Heart right ventricle (tissue), 16 donors: ENCODE measurements at regions not wholly inside any gene's neighbourhood (a gene's known extent, or its start where the extent isn't known, plus 50 kb on each side); places are given as distances from the start of the nearest gene placed in this dataset.

ENCODE experiments used
- ATAC-seq, 8 donors: fragments of 200-7000 bp; cut with Tn5 transposase; one replicate each; pipeline ENCODE4 v1.9.1; 2020; ENCODE audit warnings: mild to moderate bottlenecking in 8 of 8, moderate library complexity in 8 of 8, moderate number of reproducible peaks in 1 of 8
- DNase-seq, 2 donors: peaks; one replicate each; pipeline ENCODE4 v3.0.0-alpha.2; 2020
- H3K27ac ChIP-seq, 10 donors: fragments of 200-600 bp; sonication (generic) in 2 of 10; one replicate each; pipeline versions ENCODE4 v1.5.0 to v1.8.0; 2020 to 2022; ENCODE audit warnings: mild to moderate bottlenecking in 3 of 10
- H3K27me3 ChIP-seq, 7 donors: fragments of 200-600 bp; one replicate each; pipeline ENCODE4 v1.8.0; 2021 to 2022; ENCODE audit warnings: mild to moderate bottlenecking in 2 of 7
- H3K36me3 ChIP-seq, 9 donors: fragments of 200-600 bp; sonication (generic) in 1 of 9; one replicate each; pipeline versions ENCODE4 v1.5.0 to v1.8.0; 2020 to 2022; ENCODE audit warnings: mild to moderate bottlenecking in 2 of 9
- H3K4me1 ChIP-seq, 9 donors: fragments of 200-600 bp; sonication (generic) in 1 of 9; one replicate each; pipeline versions ENCODE4 v1.5.0 to v1.8.0; 2020 to 2022; ENCODE audit warnings: mild to moderate bottlenecking in 4 of 9
- H3K4me3 ChIP-seq, 10 donors: fragments of 200-600 bp; sonication (generic) in 2 of 10; one replicate each; pipeline versions ENCODE4 v1.5.0 to v1.8.0; 2020 to 2022; ENCODE audit warnings: mild to moderate bottlenecking in 7 of 10, moderate library complexity in 2 of 10
- H3K9me3 ChIP-seq, 11 donors: fragments of 200-600 bp in 10 of 11; sonication (generic) in 2 of 11; one replicate each; pipeline versions ENCODE4 v1.5.0 to v1.8.0; 2013 to 2022; ENCODE audit warnings: mild to moderate bottlenecking in 2 of 11, control low read depth in 1 of 11, moderate library complexity in 1 of 11
- CTCF ChIP-seq, 9 donors: fragments of 200-600 bp; sonication (generic) in 2 of 9; IDR thresholded peaks; one replicate each; pipeline versions ENCODE4 v1.5.0 to v1.8.0; 2021 to 2022; ENCODE audit warnings: antibody characterized with exemption in 9 of 9, mild to moderate bottlenecking in 5 of 9, moderate library complexity in 1 of 9
- WGBS, 2 donors: extraction: QIAGEN DNeasy Blood & Tissue Kit; methylation state at CpG; one replicate each; pipeline ENCODE4 v1.1.7; 2013; ENCODE audit warnings: inconsistent platforms in 1 of 2; 5-methylcytosine and 5-hydroxymethylcytosine counted together
- intact Hi-C, 10 donors: fragments of 100-400 bp; cut with DNase I; formaldehyde crosslinking; loops; one replicate each; pipeline versions ENCODE4 v1.11.1 to v1.14.2; 2022
- donor health status: Arrhythmogenic right ventricular cardiomyopathy.
- donor health status: ischemic (EF 13 %, LVEDD 7.1; RV severe dilation, severe dysfunction).
- donor health status: healthy with polysubstance abuse.
- donor health status: DM: no; HTN: yes; CAD: no.
- donor health status: DM: no; HTN: no; CAD: no.
- donor health status: ischemic (EF 25% LVEDD 6.9; RV normal size, moderate dysfunction).
- donor health status: ischemic (EF 25% LVEDD 5.7; RV mildly dilated, moderate dysfunction).
- donor health status: healthy.
- donor health status: DM: yes; HTN: yes; CAD: no.
- donor health status: Ischemic cardiomyopathy.
- donor health status: ischemic (EF 35%, LVEDD 5.7; RV mildly dilated, moderate dysfunction).
- donor health status: nonischemic (EF 11% LVEDD 7.7; RV severe dilation, severe dysfunction).
- donor health status: DM: yes; HTN: yes; CAD: no.
- donor health status: PGD.
- donor health status: ischemic (EF 29% LVEDD 5.4; RV normal size, mild dysfunction).
- donor health status: nonischemic (EF 23%, LVEDD 6.1; RV moderate dilation, normal function).

- intact Hi-C loops: no loop called here
- no peak overlapping the region for H3K27ac ChIP-seq
- WGBS, 2 donors: 48 to 66% methylated on average over 3 of the region's 3 CpGs
- H3K27me3 ChIP-seq: no peaks in the 10 kb centered on the region
- DNase-seq (no peak), ATAC-seq (no peak)
- H3K4me3 ChIP-seq: no peak overlapping the region
- no peaks in the 10 kb centered on the region for H3K9me3 ChIP-seq
- no peaks in the 10 kb centered on the region for H3K36me3 ChIP-seq
- H3K4me1 ChIP-seq: no peaks in the 10 kb centered on the region
- TF ChIP-seq CTCF (IDR thresholded peaks at IDR 0.05): no peak
Measured at GRCh38 chr2:18363348-18363747, 197.1 kb downstream of the RDH14 start.

DNA sequence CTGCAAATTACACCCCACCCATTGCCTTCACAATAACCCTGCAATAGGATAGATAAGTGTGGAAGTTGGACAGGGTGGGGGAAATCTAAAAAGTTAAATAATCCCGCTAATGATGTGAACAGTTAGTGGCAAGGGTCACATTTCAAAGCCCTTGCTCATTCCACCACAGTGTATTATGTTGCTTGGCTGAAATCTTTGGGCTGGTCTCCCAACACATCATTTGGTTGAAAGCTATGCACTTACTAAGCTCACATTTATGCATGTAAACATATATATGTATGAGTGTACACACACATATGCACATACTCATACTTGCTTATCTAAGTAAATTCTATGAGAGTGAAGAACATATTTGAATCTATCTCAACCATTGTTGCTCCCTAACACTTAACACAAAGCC is 197.8 kb downstream of the RDH14 start:
- Histone ChIP-seq H3K36me3 (no peaks in the 10 kb centered on the region), H3K27me3 (no peaks in the 10 kb centered on the region), H3K9me3 (no peaks in the 10 kb centered on the region), H3K4me3 (no peak overlapping the region), H3K4me1 (no peaks in the 10 kb centered on the region), H3K27ac (no peak overlapping the region)
- intact Hi-C loops: no loop called here
- ATAC-seq (no peak), DNase-seq (no peak)
- 90 to 97% methylated on average over 1 of the region's 1 CpG for WGBS, 2 donors
- TF ChIP-seq CTCF (IDR thresholded peaks at IDR 0.05): no peak

DNA sequence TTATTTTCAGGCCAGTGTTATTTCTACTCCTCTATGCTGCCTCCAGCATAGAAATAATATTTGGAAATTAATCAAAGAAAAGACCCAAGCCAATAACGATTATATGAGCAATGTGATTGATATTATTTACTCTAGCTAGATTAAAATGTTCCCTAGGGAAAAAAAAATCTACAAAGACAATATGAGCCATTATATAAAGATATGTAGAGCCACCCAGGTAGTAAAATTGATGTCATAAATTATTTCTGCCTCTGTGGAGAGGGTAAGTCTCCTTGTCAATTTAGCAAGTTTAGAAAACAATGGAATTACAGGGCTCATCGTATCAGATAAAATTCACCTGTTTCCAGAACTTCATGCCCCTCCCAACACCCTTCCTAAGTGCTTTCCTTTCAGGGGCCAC is 202.9 kb downstream of the RDH14 start:
- no peak overlapping the region for H3K4me3 ChIP-seq
- DNase-seq (no peak), ATAC-seq (no peak)
- no peak for TF ChIP-seq CTCF (IDR thresholded peaks at IDR 0.05)
- H3K36me3 ChIP-seq: no peaks in the 10 kb centered on the region
- H3K27ac ChIP-seq: no peak overlapping the region
- intact Hi-C loops: no loop called here
- WGBS, 2 donors: 78% methylated on average over 2 of the region's 2 CpGs
- H3K27me3 ChIP-seq: no peaks in the 10 kb centered on the region
- no peaks in the 10 kb centered on the region for H3K4me1 ChIP-seq
- no peaks in the 10 kb centered on the region for H3K9me3 ChIP-seq

- Histone ChIP-seq H3K9me3 (no peaks in the 10 kb centered on the region), H3K4me3 (no peak overlapping the region), H3K4me1 (no peaks in the 10 kb centered on the region), H3K36me3 (no peaks in the 10 kb centered on the region), H3K27ac (no peak overlapping the region), H3K27me3 (no peaks in the 10 kb centered on the region)
- TF ChIP-seq CTCF (IDR thresholded peaks at IDR 0.05): no peak
- WGBS, 2 donors: 59 to 66% methylated on average over 2 of the region's 2 CpGs
- intact Hi-C loops: no loop called here
- DNase-seq (no peak), ATAC-seq (no peak)
Measured at GRCh38 chr2:18356676-18357075, 203.8 kb downstream of the RDH14 start.

- H3K27ac ChIP-seq: no peak overlapping the region
- H3K4me3 ChIP-seq: no peak overlapping the region
- no peaks in the 10 kb centered on the region for H3K36me3 ChIP-seq
- peaks cover 0 to 5% (median 0%) of the 10 kb centered on the region in 9 donors for H3K4me1 ChIP-seq
- DNase-seq (no peak), ATAC-seq (no peak)
- no peak for TF ChIP-seq CTCF (IDR thresholded peaks at IDR 0.05)
- WGBS, 2 donors: 36 to 51% methylated on average over 1 of the region's 1 CpG
- H3K27me3 ChIP-seq: no peaks in the 10 kb centered on the region
- no peaks in the 10 kb centered on the region for H3K9me3 ChIP-seq
- intact Hi-C loops: no loop called here
Measured at GRCh38 chr2:18349421-18349820, 211.0 kb downstream of the RDH14 start.
